GM12878 (cell line): ENCODE measurements at regions not wholly inside any gene's neighbourhood (a gene's known extent, or its start where the extent isn't known, plus 50 kb on each side); places are given as distances from the start of the nearest gene placed in this dataset.

Experiments used
- ATAC-seq: fragments of 200-7000 bp; cut with Tn5 transposase; 3 replicates; pipeline ENCODE4 v1.9.1; 2020; ENCODE audit warnings: mild to moderate bottlenecking, moderate library complexity
- BruUV-seq: library from RNA; stranded (reverse); fragments of 400-500 nt; replicated peaks from 2 replicates; lab custom pipeline; 2021; lab: Mats Ljungman, UMichigan
- CTCF ChIA-PET: fragments of 300-600 bp; sonication (Branson Sonifier 250); formaldehyde crosslinking; extraction: SDS; loops from one replicate; lab custom pipeline; 2021; ENCODE audit warnings: inconsistent platforms; lab: Yijun Ruan, JAX
- POLR2A ChIA-PET: fragments of 350-600 bp; formaldehyde crosslinking; extraction: SDS; loops from one replicate; lab custom pipeline; 2021; ENCODE audit warnings: inconsistent platforms; lab: Charles Lee
- RAD21 ChIA-PET: fragments of 300-600 bp; sonication (Branson Sonifier 250); formaldehyde crosslinking; loops from one replicate; lab custom pipeline; 2023; ENCODE audit warnings: antibody characterized with exemption; ENCODE audit not compliant: unreplicated experiment; lab: Charles Lee
- SMC1A ChIA-PET: fragments of 300-600 bp; sonication (Branson Sonifier 250); formaldehyde crosslinking; loops from one replicate; lab custom pipeline; 2023; ENCODE audit not compliant: unreplicated experiment, uncharacterized antibody; lab: Charles Lee
- DNase-seq: peaks from one replicate; pipeline ENCODE4 v3.0.0-alpha.2; 2011; ENCODE audit warnings: low read depth, low spot score
- FAIRE-seq: peaks from 3 replicates; lab custom pipeline; 2011; peaks lifted over from hg19 to GRCh38; lab: Jason Lieb, UNC
- H2AFZ ChIP-seq: 2 replicates; pipeline ENCODE4 v1.6.0; 2011; ENCODE audit warnings: low read depth, low read length, control low read depth; ENCODE audit not compliant: control insufficient read depth
- H3K27ac ChIP-seq: 2 replicates; pipeline ENCODE4 v1.5.1; 2011; ENCODE audit warnings: control low read depth; ENCODE audit not compliant: control insufficient read depth, insufficient read depth
- H3K27me3 ChIP-seq, 2 experiments: replicated peaks in 1 of 2; 2 replicates each; pipeline versions ENCODE4 v1.6.0 to v1.6.1; 2011; ENCODE audit warnings: low read length in 1 of 2; ENCODE audit not compliant: control insufficient read depth in 2 of 2, insufficient read depth in 2 of 2
- H3K36me3 ChIP-seq, 2 experiments: 2 replicates each; pipeline ENCODE4 v1.5.1; 2011; ENCODE audit warnings: low read length in 1 of 2; ENCODE audit not compliant: control insufficient read depth in 2 of 2, insufficient read depth in 2 of 2
- H3K4me1 ChIP-seq: 2 replicates; pipeline ENCODE4 v1.6.1; 2011; ENCODE audit warnings: mild to moderate bottlenecking, low read length, moderate library complexity, mixed read lengths; ENCODE audit not compliant: control insufficient read depth, insufficient read depth
- H3K4me2 ChIP-seq: 2 replicates; pipeline ENCODE4 v1.6.0; 2011; ENCODE audit warnings: control low read depth; ENCODE audit not compliant: control insufficient read depth, insufficient read depth
- H3K4me3 ChIP-seq: fragments of 200-600 bp; sonication (generic); 2 replicates; pipeline ENCODE4 v1.5.1; 2016
- H3K79me2 ChIP-seq: 2 replicates; pipeline ENCODE4 v1.6.0; 2011; ENCODE audit warnings: low read length; ENCODE audit not compliant: control insufficient read depth, insufficient read depth
- H3K9ac ChIP-seq: 2 replicates; pipeline ENCODE4 v1.8.0; 2011; ENCODE audit warnings: low read length, control low read depth, mixed read lengths; ENCODE audit not compliant: control insufficient read depth, insufficient read depth
- H3K9me3 ChIP-seq: replicated peaks from 3 replicates; pipeline ENCODE4 v1.5.1; 2011; ENCODE audit warnings: mild to moderate bottlenecking, low read length; ENCODE audit not compliant: control insufficient read depth, insufficient read depth
- H4K20me1 ChIP-seq: 2 replicates; pipeline ENCODE4 v1.6.0; 2011; ENCODE audit not compliant: control insufficient read depth, insufficient read depth
- BMI1 ChIP-seq: fragments of 450-650 bp; IDR thresholded peaks from 2 replicates; pipeline ENCODE4 v1.6.1; 2016; ENCODE audit warnings: mild to moderate bottlenecking, moderate library complexity, borderline replicate concordance
- BRCA1 ChIP-seq: IDR thresholded peaks from 2 replicates; pipeline ENCODE4 v1.6.1; 2011; ENCODE audit warnings: low read depth, low read length, improper control_type of control experiment
- CHD2 ChIP-seq: IDR thresholded peaks from 2 replicates; pipeline ENCODE4 v1.6.1; 2011; ENCODE audit warnings: low read depth, low read length, improper control_type of control experiment, borderline replicate concordance
- HDAC2 ChIP-seq: fragments of 200-600 bp; sonication (generic); IDR thresholded peaks from 2 replicates; pipeline ENCODE4 v1.6.1; 2017
- IRF4 ChIP-seq: IDR thresholded peaks from 2 replicates; pipeline ENCODE4 v1.6.1; 2011; ENCODE audit warnings: low read depth, low read length
- MYB ChIP-seq: fragments of 150-350 bp; IDR thresholded peaks from 2 replicates; pipeline ENCODE4 v1.6.1; 2014; ENCODE audit warnings: mild to moderate bottlenecking, low read depth, low read length, borderline replicate concordance
- NFYB ChIP-seq: IDR thresholded peaks from 2 replicates; pipeline ENCODE4 v1.6.1; 2011; ENCODE audit warnings: low read depth, mild to moderate bottlenecking, low read length, improper control_type of control experiment, moderate library complexity; ENCODE audit not compliant: insufficient read depth
- SIX5 ChIP-seq: IDR thresholded peaks from 2 replicates; pipeline ENCODE4 v1.6.1; 2011; ENCODE audit warnings: mild to moderate bottlenecking, low read depth, low read length, moderate library complexity; ENCODE audit not compliant: severe bottlenecking
- USF1 ChIP-seq: IDR thresholded peaks from 2 replicates; pipeline ENCODE4 v1.6.1; 2011; ENCODE audit warnings: borderline replicate concordance, low read depth, mild to moderate bottlenecking, moderate library complexity, mixed read lengths, low read length; ENCODE audit not compliant: insufficient read depth; ENCODE audit errors: extremely low read length
- WRNIP1 ChIP-seq: IDR thresholded peaks from 2 replicates; pipeline ENCODE4 v1.6.1; 2011; ENCODE audit warnings: low read depth, low read length, improper control_type of control experiment, borderline replicate concordance
- WGBS: methylation state at CpG from one replicate; pipeline ENCODE4 v1.1.6; 2016; ENCODE audit warnings: low lambda C conversion rate; ENCODE audit not compliant: insufficient replicate concordance, insufficient coverage; ENCODE audit errors: missing lambda C conversion rate; 5-methylcytosine and 5-hydroxymethylcytosine counted together
- in situ Hi-C: fragments of 300-500 bp; cut with MboI; formaldehyde crosslinking; loops from 9 replicates; pipeline ENCODE4 v1.14.3; 2018; ENCODE audit warnings: mixed read lengths
- intact Hi-C: fragments of 100-400 bp; cut with micrococcal nuclease; formaldehyde crosslinking; loops from one replicate; pipeline ENCODE4 v1.14.2; 2022; ENCODE audit not compliant: unreplicated experiment

DNA sequence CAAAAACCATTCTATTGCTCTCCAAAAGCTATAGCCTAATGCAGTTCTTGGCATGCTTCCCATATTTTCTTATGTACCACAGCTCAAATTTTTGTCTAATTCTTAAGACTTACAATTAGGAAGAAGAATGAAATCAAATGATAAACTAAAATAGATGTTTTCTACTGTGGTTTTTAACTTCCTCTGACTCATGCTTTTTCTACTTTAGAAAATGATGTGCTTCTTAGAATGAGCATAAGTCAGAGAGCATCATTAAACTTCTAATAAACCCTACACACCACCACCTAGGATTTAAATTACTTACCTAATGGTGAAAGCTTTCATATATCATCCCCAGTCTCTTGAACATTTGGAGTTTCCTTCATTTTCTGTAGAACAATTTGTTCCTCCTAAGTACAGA is 217.0 kb upstream of the NDST3 start:
- Histone ChIP-seq H3K27ac (no peak overlapping the region), H3K9ac (no peak overlapping the region), H3K27me3 (no peaks in the 10 kb centered on the region), H4K20me1 (no peaks in the 10 kb centered on the region), H3K79me2 (no peaks in the 10 kb centered on the region), H3K36me3 (no peaks in the 10 kb centered on the region), H3K4me1 (no peaks in the 10 kb centered on the region), H3K4me2 (no peak overlapping the region), H3K4me3 (no peak overlapping the region), H2AFZ (no peak overlapping the region), H3K9me3 (no peaks in the 10 kb centered on the region)
- DNase-seq (no peak), ATAC-seq (no peak), FAIRE-seq (no peak)
- in situ Hi-C loops: no loop called here
- ChIA-PET POLR2A (no interaction called here), SMC1A (no interaction called here), RAD21 (no interaction called here), CTCF (no interaction called here)
- no TSS peak for BruUV-seq
- intact Hi-C loops: no loop called here
- TF ChIP-seq HDAC2: no peak
- no peak for TF ChIP-seq SIX5
- TF ChIP-seq CHD2: no peak
- no peak for TF ChIP-seq BRCA1
- no peak for TF ChIP-seq NFYB
- no peak for TF ChIP-seq BMI1

DNA sequence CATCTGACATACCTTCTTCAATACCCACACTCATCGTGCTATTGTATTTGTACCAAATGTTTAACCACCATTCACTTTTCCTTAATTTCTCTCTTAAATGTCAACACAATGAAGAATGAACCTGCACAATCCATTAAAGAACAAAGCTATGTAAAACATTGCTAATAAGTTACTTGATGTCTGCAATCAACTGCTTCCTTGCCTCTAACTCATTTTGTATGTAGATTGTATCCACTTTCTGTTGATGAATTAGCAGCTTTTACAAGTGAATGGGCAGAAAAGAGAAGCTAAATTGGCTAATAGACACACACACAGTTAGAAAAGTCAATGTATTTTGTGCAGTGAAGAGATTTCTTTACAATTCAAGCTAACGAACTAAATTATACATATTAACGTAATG is 212.5 kb upstream of the NDST3 start:
- CTCF ChIA-PET: no interaction called here
- Histone ChIP-seq H3K27me3 (no peaks in the 10 kb centered on the region), H3K4me1 (no peaks in the 10 kb centered on the region), H3K9me3 (no peaks in the 10 kb centered on the region), H3K79me2 (no peaks in the 10 kb centered on the region), H3K4me3 (no peak overlapping the region), H3K9ac (no peak overlapping the region), H4K20me1 (no peaks in the 10 kb centered on the region), H3K27ac (no peak overlapping the region), H3K4me2 (no peak overlapping the region), H3K36me3 (no peaks in the 10 kb centered on the region)
- FAIRE-seq (no peak), DNase-seq (no peak)
- POLR2A ChIA-PET: no interaction called here
- RAD21 ChIA-PET: no interaction called here
- 47% methylated on average over 3 of the region's 3 CpGs for WGBS
- SMC1A ChIA-PET: no interaction called here
- BruUV-seq: no TSS peak
- in situ Hi-C loops: no loop called here
- TF ChIP-seq MYB (no peak), WRNIP1 (no peak), IRF4 (no peak), USF1 (no peak)
- TF ChIP-seq, all 136 proteins: peak for 0
- no peak overlapping the region for H2AFZ ChIP-seq
- ATAC-seq: no peak
- intact Hi-C loops: no loop called here
